GM18858 (cell line): ENCODE measurements at regions not wholly inside any gene's neighbourhood (a gene's known extent, or its start where the extent isn't known, plus 50 kb on each side); places are given as distances from the start of the nearest gene placed in this dataset.
"Not testable (repeated sequence)": the region's sequence is repeated elsewhere in the genome, so short reads cannot be mapped to it uniquely, and the experiment has no call there.

Experiments
- ATAC-seq: cut with Tn5 transposase; IDR thresholded peaks from one replicate; pipeline ENCODE4 v1.9.1; 2021; ENCODE audit not compliant: unreplicated experiment

GRCh38 chr7:121621937-121622336 is 225.8 kb upstream of the FAM3C start:
- no peak for ATAC-seq

GRCh38 chr7:121620953-121621606 is 225.0 kb upstream of the FAM3C start:
- no peak for ATAC-seq

DNA sequence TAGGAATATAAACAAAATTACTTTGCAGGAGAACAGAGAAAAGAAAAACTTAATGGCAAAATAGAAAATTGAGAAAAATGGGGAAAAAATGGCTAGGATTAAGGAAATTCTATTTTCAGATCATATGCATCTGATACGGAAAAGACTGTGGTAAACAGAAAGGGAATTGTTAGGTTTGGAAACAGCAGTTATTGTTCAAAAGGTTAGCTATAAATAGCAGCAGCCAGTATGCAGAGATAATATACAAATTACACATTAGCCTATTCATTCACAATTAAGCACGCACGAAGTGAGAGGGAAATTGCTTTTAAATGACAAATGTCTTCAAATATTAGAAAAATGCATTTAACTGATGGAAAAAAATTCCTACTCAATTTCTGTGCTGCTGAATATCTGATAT is 224.1 kb upstream of the FAM3C start:
- no peak for ATAC-seq

DNA sequence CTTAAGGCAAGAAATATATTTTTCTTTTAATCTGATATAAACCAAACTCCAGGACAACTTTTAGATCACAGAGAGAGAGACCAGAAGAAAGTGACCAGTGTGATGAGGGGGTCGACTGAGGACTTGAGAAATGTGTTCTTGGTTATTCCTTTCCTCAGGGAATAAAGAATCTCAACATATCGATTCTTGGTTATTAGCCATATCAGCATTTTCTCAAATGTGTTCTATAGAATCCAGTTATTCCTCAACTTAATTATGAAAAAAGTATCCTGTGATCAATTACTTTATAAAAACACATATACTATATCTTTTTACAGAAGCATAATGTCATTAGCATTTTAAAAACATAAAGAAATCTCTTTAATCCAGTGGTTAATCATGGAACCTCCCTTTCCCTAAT is 222.1 kb upstream of the FAM3C start:
- ATAC-seq: no peak

GRCh38 chr7:121610243-121610642 is 214.1 kb upstream of the FAM3C start:
- ATAC-seq: no peak

DNA sequence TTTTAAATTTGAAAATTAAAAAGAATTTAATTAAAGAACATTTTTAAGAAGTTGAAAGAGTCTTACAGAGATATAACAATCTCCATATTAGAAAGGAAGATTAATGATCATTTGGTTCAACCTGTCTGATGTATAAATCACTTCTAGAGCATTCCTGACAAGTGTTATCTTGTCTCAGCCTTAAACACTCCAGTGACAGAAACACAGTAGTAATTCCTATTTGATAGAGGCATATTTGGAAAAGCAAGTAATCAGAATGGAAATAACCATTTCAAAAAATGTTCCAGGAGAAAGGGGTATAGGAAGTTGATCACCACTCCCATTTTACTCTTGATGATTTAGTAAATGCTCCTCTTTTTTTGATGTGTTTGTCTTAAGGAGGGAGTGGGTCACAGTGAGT is 213.1 kb upstream of the FAM3C start:
- ATAC-seq: no peak

GRCh38 chr7:121608785-121609184 is 212.7 kb upstream of the FAM3C start:
- no peak for ATAC-seq

GRCh38 chr7:121608183-121608582 is 212.1 kb upstream of the FAM3C start:
- ATAC-seq: not testable (repeated sequence)

- no peak for ATAC-seq
Measured at GRCh38 chr7:121605317-121605680, 209.2 kb upstream of the FAM3C start.

GRCh38 chr7:121604627-121605316 is 208.7 kb upstream of the FAM3C start:
- no peak for ATAC-seq

DNA sequence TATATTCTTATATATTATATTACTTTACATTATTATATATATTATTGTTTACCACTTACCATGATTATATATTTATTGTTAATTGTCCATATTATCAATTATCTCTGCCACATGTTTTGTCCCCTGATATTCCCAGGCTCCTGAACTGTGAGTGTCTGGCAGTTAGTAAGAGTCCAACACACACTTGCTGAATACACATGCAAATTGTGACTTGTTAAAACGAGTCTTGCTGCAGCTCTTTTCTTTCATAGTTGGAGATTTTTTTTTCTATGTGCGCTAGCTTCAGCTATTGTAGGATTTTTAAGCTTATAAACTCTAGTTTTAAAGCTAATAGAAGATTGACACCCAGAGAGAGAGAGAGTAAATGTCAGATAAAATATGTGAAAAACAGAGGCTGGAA is 207.8 kb upstream of the FAM3C start:
- ATAC-seq: no peak

- no peak for ATAC-seq
Measured at GRCh38 chr7:121599887-121600286, 203.8 kb upstream of the FAM3C start.

DNA sequence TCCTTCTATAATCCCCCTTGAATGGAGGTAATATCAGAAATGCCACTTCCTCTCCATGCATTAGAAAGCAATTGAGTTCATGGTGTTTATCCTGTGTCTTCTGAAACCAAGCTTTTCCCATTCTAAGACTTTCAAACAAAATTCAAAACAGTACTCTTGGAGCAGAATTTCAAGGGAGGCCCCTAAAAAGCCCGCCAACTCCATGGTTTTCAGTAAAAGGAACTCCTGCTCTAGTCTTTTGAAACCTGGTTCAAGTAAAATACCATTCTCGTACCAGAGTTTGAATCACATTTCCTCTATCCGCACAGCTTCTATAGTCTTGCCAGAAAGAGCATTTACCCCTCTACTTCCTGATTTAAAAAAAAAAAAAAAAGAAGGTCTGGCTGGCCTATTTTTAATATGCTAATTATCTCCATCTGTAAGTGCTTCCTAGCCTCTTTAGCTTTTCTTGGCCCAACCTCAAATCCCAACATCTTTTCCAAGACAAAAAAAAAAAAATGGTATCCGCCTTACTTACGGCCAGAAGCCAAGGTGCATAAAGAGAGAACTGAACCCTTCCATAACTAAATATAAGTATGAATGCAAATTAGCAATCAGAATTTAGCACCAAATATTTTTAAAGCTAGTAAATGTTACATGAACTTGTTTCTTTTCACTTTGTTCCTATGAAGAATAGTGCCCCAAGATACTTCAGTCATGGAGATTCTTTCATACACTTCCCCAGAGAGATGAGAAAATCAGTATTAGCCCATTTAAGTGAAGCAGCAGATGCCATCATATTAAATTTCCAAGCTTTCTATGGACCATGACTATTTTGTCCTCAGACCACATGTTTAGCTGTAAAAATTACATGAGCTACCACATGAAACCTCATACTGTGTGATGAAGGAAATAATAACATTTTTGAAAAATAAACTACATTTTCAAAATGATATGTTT is 199.9 kb upstream of the FAM3C start:
- no peak for ATAC-seq

GRCh38 chr7:121591926-121592325 is 195.8 kb upstream of the FAM3C start:
- ATAC-seq: no peak

DNA sequence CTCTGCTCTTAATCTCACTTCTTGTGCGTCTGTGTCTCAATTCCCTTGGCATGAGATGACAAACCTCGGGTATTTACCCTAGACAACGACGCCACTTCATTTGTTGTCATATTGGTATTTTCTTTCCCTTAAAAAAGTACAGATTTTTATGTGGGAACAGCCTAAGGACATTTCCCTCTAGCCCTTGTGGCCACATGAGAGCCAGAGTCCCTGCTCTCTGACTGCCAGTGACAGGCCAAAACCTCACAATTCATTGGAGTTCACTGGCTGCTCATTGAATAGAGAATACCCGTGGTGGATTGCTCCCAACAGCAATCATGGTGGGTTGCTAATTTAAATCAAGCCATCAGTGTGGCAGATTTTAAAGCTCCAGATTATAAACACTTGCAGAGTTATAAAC is 191.3 kb upstream of the FAM3C start:
- no peak for ATAC-seq

GRCh38 chr7:121582258-121582657 is 186.2 kb upstream of the FAM3C start:
- ATAC-seq: no peak

- no peak for ATAC-seq
Measured at GRCh38 chr7:121579639-121580038, 183.5 kb upstream of the FAM3C start.

DNA sequence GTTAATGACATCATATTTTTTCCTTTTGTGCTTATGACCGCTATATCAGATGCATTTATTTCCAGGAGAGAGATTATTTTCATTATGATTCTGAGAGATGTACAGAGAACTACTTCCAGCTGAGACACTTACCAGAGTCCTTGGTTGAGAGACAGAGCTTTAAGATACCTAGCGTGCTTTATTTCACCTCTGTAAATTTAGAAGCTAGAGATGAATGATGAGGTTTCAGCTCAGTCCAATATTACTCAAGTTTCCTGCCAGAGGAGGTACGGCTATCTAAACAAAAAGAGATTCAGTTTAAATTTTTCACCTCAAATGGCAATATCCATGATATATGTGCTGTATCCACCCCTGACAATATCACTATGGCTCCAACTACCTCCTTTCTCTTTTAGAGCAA is 182.6 kb upstream of the FAM3C start:
- ATAC-seq: no peak

GRCh38 chr7:121576148-121576917 is 180.2 kb upstream of the FAM3C start:
- no peak for ATAC-seq

DNA sequence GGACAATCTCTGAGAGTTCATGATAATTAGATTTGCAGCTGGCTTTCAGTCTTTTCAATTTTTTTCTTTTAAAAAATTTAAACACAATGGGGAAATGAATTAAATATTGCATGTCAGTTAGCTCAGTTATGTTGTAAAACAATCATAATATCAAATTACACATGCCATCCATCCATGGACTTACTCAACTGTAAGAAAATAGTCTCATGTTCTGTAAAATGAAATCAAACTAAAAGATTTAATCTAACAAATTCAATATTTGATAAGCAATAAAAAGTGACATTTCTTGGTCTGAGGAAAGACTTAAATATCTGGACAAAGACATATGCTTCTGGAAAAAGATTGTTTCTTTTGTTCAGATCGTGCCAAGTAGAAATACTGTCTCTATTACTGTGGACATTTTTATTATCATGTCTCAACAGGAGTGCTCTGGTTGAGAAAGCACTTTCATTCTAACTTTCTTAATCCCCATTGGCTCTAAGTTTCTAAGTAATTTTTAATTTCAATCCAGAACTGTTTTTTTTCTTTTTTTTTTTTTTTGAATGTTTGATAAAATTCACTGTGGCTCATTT is 179.2 kb upstream of the FAM3C start:
- no peak for ATAC-seq

DNA sequence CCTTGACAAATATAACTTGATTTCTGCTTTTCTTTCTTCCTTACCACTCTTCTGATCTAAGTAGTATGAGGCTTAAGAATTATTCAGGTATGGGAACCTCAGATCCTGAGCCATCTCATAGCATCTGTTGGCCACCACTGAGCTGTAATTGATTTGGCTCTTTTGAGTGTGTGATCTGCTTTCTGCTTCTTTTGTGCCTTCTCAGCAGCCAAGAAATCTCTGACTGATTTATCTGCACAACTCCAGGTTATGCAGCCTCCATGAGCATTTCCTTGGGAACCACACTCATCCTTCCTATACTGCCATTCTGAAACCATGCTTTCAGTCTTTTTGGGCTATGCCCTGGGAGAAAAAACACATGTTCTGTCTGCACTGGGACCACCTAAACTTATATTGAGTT is 178.0 kb upstream of the FAM3C start:
- no peak for ATAC-seq
